ENCODE measurements at regions not wholly inside any gene's neighbourhood (a gene's known extent, or its start where the extent isn't known, plus 50 kb on each side); places are given as distances from the start of the nearest gene placed in this dataset.

GRCh38 chr18:10381516-10381915, 72.9 kb upstream of the APCDD1 start (continued):
- TF ChIP-seq ETS1 (IDR thresholded peaks at IDR 0.05) = no peak

GRCh38 chr18:10381951-10382350, 72.5 kb upstream of the APCDD1 start:
- Histone ChIP-seq H3K4me3 (no peak overlapping the region), H4K20me1 (replicated peaks; ENCODE audit: insufficient read depth) (no peaks in the 10 kb centered on the region), H3K9me2 (ENCODE audit: insufficient read depth) (peaks cover 1% of the 10 kb centered on the region; the same call in 1 of the 2 replicates), H3K79me2 (replicated peaks; ENCODE audit: insufficient read depth) (no peaks in the 10 kb centered on the region), H3K4me1 (ENCODE audit: insufficient read depth) (peaks cover 16% of the 10 kb centered on the region), H2AFZ (no peak overlapping the region), H3K4me2 (no peak overlapping the region), H3K36me3 (ENCODE audit: insufficient read depth) (no peaks in the 10 kb centered on the region), H3F3A (replicated peaks; ENCODE audit: low read depth) (no peaks in the 10 kb centered on the region), H3K27ac (ENCODE audit: low read depth) (no peak overlapping the region), H3K27me3 (ENCODE audit: insufficient read depth) (no peaks in the 10 kb centered on the region)
- Mint-ChIP-seq H3K27me3 (ENCODE audit: insufficient read depth, low read depth, poor library complexity) (peaks cover 1% of the 10 kb centered on the region), H3K9me3 (no peaks in the 10 kb centered on the region), H3K4me1 (peaks cover 15% of the 10 kb centered on the region), H3K27ac (no peak overlapping the region), H3K36me3 (ENCODE audit: low read depth) (no peaks in the 10 kb centered on the region), H3K4me3 (no peak overlapping the region)
- DNase-seq (ENCODE audit: low spot score) (no peak), ATAC-seq (no peak)
- no peak for TF ChIP-seq STAT1 (IDR thresholded peaks at IDR 0.05; ENCODE audit: unreplicated experiment)
- TF ChIP-seq ZNF331 (CRISPR knock-in tag; IDR thresholded peaks at IDR 0.05; ENCODE audit: low read depth) = no peak
- no peak for TF ChIP-seq POLR2AphosphoS5 (IDR thresholded peaks at IDR 0.05; ENCODE audit: low read depth)
- TF ChIP-seq ETS1 (IDR thresholded peaks at IDR 0.05) = no peak
- TF ChIP-seq ZNF462 (CRISPR knock-in tag; IDR thresholded peaks at IDR 0.05) = no peak
